CD4-positive, alpha-beta T cell (primary cell): ENCODE measurements at regions not wholly inside any gene's neighbourhood (a gene's known extent, or its start where the extent isn't known, plus 50 kb on each side); places are given as distances from the start of the nearest gene placed in this dataset.

Source experiments
- ATAC-seq: fragments of 200-7000 bp; cut with Tn5 transposase; one replicate; pipeline ENCODE4 v1.10.0; 2022; ENCODE audit warnings: mild to moderate bottlenecking; ENCODE audit not compliant: poor library complexity
- CTCF ChIA-PET: fragments of 350-600 bp; sonication (Branson Sonifier 250); formaldehyde crosslinking; loops from one replicate; lab custom pipeline; 2021; ENCODE audit warnings: antibody characterized with exemption, inconsistent platforms; lab: Charles Lee
- POLR2A ChIA-PET: fragments of 350-600 bp; sonication (Branson Sonifier 250); formaldehyde crosslinking; loops from one replicate; lab custom pipeline; 2021; ENCODE audit warnings: antibody characterized with exemption, inconsistent platforms; lab: Charles Lee
- DNase-seq, 14 experiments: peaks; one replicate each; pipeline ENCODE4 v3.0.0-alpha.2; 2013 to 2020; ENCODE audit warnings: mixed read lengths in 2 of 14
- H3K27ac ChIP-seq, 2 donors: one replicate each; pipeline versions ENCODE4 v1.5.1 to v1.7.0; 2013; ENCODE audit warnings: low read length in 2 of 2, low read depth in 1 of 2, mild to moderate bottlenecking in 1 of 2
- H3K27me3 ChIP-seq, 2 experiments: 1 replicate in 1 of 2; 2 replicates in 1 of 2; pipeline versions ENCODE4 v1.6.1 to v1.7.0; 2013; ENCODE audit warnings: low read length in 2 of 2, control low read depth in 1 of 2, mild to moderate bottlenecking in 1 of 2, moderate library complexity in 1 of 2; ENCODE audit not compliant: insufficient read depth in 2 of 2, control insufficient read depth in 1 of 2
- H3K36me3 ChIP-seq: one replicate; pipeline ENCODE4 v1.6.1; 2013; ENCODE audit warnings: low read length, control low read depth; ENCODE audit not compliant: insufficient read depth
- H3K4me1 ChIP-seq: one replicate; pipeline ENCODE4 v1.6.1; 2013; ENCODE audit warnings: low read length, control low read depth; ENCODE audit not compliant: insufficient read depth
- H3K4me3 ChIP-seq: one replicate; pipeline ENCODE4 v1.5.1; 2013; ENCODE audit warnings: mild to moderate bottlenecking, low read length, moderate library complexity
- H3K9me3 ChIP-seq, 2 experiments: 1 replicate in 1 of 2; 2 replicates in 1 of 2; pipeline versions ENCODE4 v1.6.1 to v1.7.0; 2013; ENCODE audit warnings: low read length in 2 of 2, mild to moderate bottlenecking in 2 of 2, control low read depth in 1 of 2, moderate library complexity in 1 of 2; ENCODE audit not compliant: control insufficient read depth in 1 of 2, insufficient read depth in 1 of 2
- H3K27ac Mint-ChIP-seq: one replicate; pipeline ENCODE4 v1.8.0; 2020; ENCODE audit warnings: mixed read lengths
- H3K27me3 Mint-ChIP-seq: one replicate; pipeline ENCODE4 v1.8.0; 2021; ENCODE audit warnings: mixed read lengths
- H3K36me3 Mint-ChIP-seq: one replicate; pipeline ENCODE4 v1.8.0; 2021; ENCODE audit warnings: low read depth, mixed read lengths
- H3K4me1 Mint-ChIP-seq: one replicate; pipeline ENCODE4 v1.8.0; 2021; ENCODE audit warnings: low read depth, mixed read lengths
- H3K4me3 Mint-ChIP-seq: one replicate; pipeline ENCODE4 v1.8.0; 2020; ENCODE audit warnings: mild to moderate bottlenecking, mixed read lengths
- H3K9me3 Mint-ChIP-seq: one replicate; pipeline ENCODE4 v1.8.0; 2020; ENCODE audit warnings: mixed read lengths
- CTCF ChIP-seq: fragments of 200-600 bp; IDR thresholded peaks from one replicate; pipeline ENCODE4 v1.8.0; 2022; ENCODE audit warnings: antibody characterized with exemption, mild to moderate bottlenecking
- intact Hi-C, 2 experiments: fragments of 100-400 bp; cut with DNase I in 1 of 2; cut with micrococcal nuclease in 1 of 2; formaldehyde crosslinking; loops; one replicate each; pipeline versions ENCODE4 v1.15.1 to v1.9.0; 2023 to 2025; cut with DNase I, micrococcal nuclease

GRCh38 chr5:104024538-104024937 lies 461.9 kb upstream of the NUDT12 start:
- Histone ChIP-seq H3K4me1 (no peaks in the 10 kb centered on the region), H3K36me3 (no peaks in the 10 kb centered on the region), H3K9me3 (peaks cover 2 to 11% of the 10 kb centered on the region in 2 experiments), H3K27ac (no peak overlapping the region), H3K4me3 (no peak overlapping the region), H3K27me3 (no peaks in the 10 kb centered on the region)
- no peak for TF ChIP-seq CTCF
- Mint-ChIP-seq H3K9me3 (peaks cover 8% of the 10 kb centered on the region), H3K4me3 (no peak overlapping the region), H3K4me1 (no peaks in the 10 kb centered on the region), H3K27ac (no peak overlapping the region), H3K36me3 (no peaks in the 10 kb centered on the region), H3K27me3 (no peaks in the 10 kb centered on the region)
- DNase-seq: no peak
- intact Hi-C loops: no loop called here
- ChIA-PET POLR2A (no interaction called here), CTCF (no interaction called here)
- no peak for ATAC-seq

GRCh38 chr5:104023739-104024138 lies 461.1 kb upstream of the NUDT12 start:
- no peaks in the 10 kb centered on the region for H3K4me1 ChIP-seq
- H3K27ac ChIP-seq: no peak overlapping the region
- no peak for DNase-seq
- TF ChIP-seq CTCF: no peak
- H3K36me3 Mint-ChIP-seq: no peaks in the 10 kb centered on the region
- ChIA-PET CTCF (no interaction called here), POLR2A (no interaction called here)
- intact Hi-C loops: no loop called here
- no peaks in the 10 kb centered on the region for H3K36me3 ChIP-seq
- ATAC-seq: no peak
- H3K9me3 Mint-ChIP-seq: peaks cover 8% of the 10 kb centered on the region
- no peaks in the 10 kb centered on the region for H3K4me1 Mint-ChIP-seq
- H3K27me3 Mint-ChIP-seq: no peaks in the 10 kb centered on the region
- H3K27ac Mint-ChIP-seq: no peak overlapping the region
- H3K27me3 ChIP-seq: no peaks in the 10 kb centered on the region
- H3K9me3 ChIP-seq: peaks cover 4 to 11% of the 10 kb centered on the region in 2 experiments
- no peak overlapping the region for H3K4me3 Mint-ChIP-seq
- no peak overlapping the region for H3K4me3 ChIP-seq

GRCh38 chr5:104019956-104020355 lies 457.4 kb upstream of the NUDT12 start:
- no peaks in the 10 kb centered on the region for H3K27me3 ChIP-seq
- no peak overlapping the region for H3K27ac ChIP-seq
- Mint-ChIP-seq H3K36me3 (no peaks in the 10 kb centered on the region), H3K4me3 (no peak overlapping the region), H3K27ac (no peak overlapping the region), H3K4me1 (no peaks in the 10 kb centered on the region), H3K27me3 (no peaks in the 10 kb centered on the region), H3K9me3 (peaks cover 4% of the 10 kb centered on the region)
- ChIA-PET CTCF (no interaction called here), POLR2A (no interaction called here)
- peaks cover 5 to 15% of the 10 kb centered on the region in 2 experiments for H3K9me3 ChIP-seq
- intact Hi-C loops: no loop called here
- no peaks in the 10 kb centered on the region for H3K4me1 ChIP-seq
- DNase-seq (no peak), ATAC-seq (no peak)
- H3K4me3 ChIP-seq: no peak overlapping the region
- no peaks in the 10 kb centered on the region for H3K36me3 ChIP-seq
- TF ChIP-seq CTCF: no peak
